PC-3 (cell line): ENCODE measurements at regions not wholly inside any gene's neighbourhood (a gene's known extent, or its start where the extent isn't known, plus 50 kb on each side); places are given as distances from the start of the nearest gene placed in this dataset.

Experiments used
- EZH2 ChIP-seq: fragments of 300-600 bp; sonication (generic); IDR thresholded peaks from one replicate; pipeline ENCODE4 v1.6.1; 2017; ENCODE audit warnings: antibody characterized with exemption, mild to moderate bottlenecking, low read length; ENCODE audit not compliant: unreplicated experiment
- TF ChIP-seq, protein P1 (sequence below): fragments of 300-600 bp; sonication (generic); conservative IDR thresholded peaks from 2 replicates; pipeline ENCODE4 v1.5.1; 2017; ENCODE audit warnings: antibody characterized with exemption, low read depth, mild to moderate bottlenecking, low read length

DNA sequence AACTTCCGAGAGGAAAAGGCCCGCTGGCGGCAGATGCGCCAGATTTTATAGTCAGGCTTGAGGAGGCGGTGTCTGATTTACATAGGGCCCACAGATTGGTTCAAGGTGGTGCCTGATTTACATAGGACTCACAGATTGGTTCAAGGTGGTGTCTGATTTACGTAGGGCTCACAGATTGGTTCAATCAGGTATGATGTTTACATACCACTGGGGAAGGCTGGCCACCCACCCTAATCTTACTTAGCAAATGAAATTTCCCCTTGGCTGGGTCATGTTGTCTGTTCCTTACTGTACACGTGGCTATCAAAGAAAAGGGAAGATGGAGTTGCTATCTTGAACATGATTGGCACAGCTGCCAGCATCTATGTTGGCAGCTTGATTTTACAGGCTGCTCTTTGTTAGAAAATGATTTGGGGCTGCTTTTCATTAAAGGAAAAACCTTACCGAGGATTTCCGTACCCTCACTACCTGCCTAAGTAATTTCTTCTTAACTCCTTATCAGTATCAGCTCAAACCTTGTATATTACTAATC is 96.3 kb downstream of the SETD4 start:
- TF ChIP-seq, protein P1, sequence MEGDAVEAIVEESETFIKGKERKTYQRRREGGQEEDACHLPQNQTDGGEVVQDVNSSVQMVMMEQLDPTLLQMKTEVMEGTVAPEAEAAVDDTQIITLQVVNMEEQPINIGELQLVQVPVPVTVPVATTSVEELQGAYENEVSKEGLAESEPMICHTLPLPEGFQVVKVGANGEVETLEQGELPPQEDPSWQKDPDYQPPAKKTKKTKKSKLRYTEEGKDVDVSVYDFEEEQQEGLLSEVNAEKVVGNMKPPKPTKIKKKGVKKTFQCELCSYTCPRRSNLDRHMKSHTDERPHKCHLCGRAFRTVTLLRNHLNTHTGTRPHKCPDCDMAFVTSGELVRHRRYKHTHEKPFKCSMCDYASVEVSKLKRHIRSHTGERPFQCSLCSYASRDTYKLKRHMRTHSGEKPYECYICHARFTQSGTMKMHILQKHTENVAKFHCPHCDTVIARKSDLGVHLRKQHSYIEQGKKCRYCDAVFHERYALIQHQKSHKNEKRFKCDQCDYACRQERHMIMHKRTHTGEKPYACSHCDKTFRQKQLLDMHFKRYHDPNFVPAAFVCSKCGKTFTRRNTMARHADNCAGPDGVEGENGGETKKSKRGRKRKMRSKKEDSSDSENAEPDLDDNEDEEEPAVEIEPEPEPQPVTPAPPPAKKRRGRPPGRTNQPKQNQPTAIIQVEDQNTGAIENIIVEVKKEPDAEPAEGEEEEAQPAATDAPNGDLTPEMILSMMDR = no peak
- no peak for TF ChIP-seq EZH2
